Gastroesophageal sphincter (tissue), 3 donors: ENCODE measurements at regions not wholly inside any gene's neighbourhood (a gene's known extent, or its start where the extent isn't known, plus 50 kb on each side); places are given as distances from the start of the nearest gene placed in this dataset.

ENCODE experiments used
- CTCF ChIP-seq, 4 experiments: fragments of 200-600 bp in 2 of 4; fragments of 450-650 bp in 2 of 4; sonication (generic) in 1 of 4; IDR thresholded peaks; one replicate each; pipeline ENCODE4 v1.5.1; 2017 to 2019; ENCODE audit warnings: antibody characterized with exemption in 4 of 4, mild to moderate bottlenecking in 2 of 4, moderate library complexity in 2 of 4
- POLR2A ChIP-seq, 2 donors: fragments of 450-650 bp; IDR thresholded peaks; one replicate each; pipeline ENCODE4 v1.6.1; 2017; ENCODE audit warnings: antibody characterized with exemption in 2 of 2, mild to moderate bottlenecking in 2 of 2, moderate library complexity in 1 of 2

GRCh38 chr7:88457320-88457719 lies 150.6 kb upstream of the STEAP4 start:
- TF ChIP-seq POLR2A (IDR thresholded peaks at IDR 0.05) (no peak), CTCF (IDR thresholded peaks at IDR 0.05) (no peak)
